Neuronal stem cell (in vitro differentiated cells): ENCODE measurements at regions not wholly inside any gene's neighbourhood (a gene's known extent, or its start where the extent isn't known, plus 50 kb on each side); places are given as distances from the start of the nearest gene placed in this dataset.

ENCODE experiments used
- DNase-seq: peaks from one replicate; pipeline ENCODE4 v3.0.0-alpha.2; 2013; ENCODE audit warnings: low spot score
- H2AFZ ChIP-seq: one replicate; pipeline ENCODE4 v1.6.1; 2013; ENCODE audit warnings: mild to moderate bottlenecking, low read length, inconsistent platforms
- H2AK5ac ChIP-seq: 2 replicates; pipeline ENCODE4 v1.6.1; 2013; ENCODE audit warnings: low read depth, mild to moderate bottlenecking, inconsistent platforms, low read length, moderate library complexity, mixed read lengths
- H2BK120ac ChIP-seq: 2 replicates; pipeline ENCODE4 v1.6.1; 2013; ENCODE audit warnings: low read depth, mild to moderate bottlenecking, inconsistent platforms, low read length, moderate library complexity, mixed read lengths
- H2BK12ac ChIP-seq: one replicate; pipeline ENCODE4 v1.6.1; 2013; ENCODE audit warnings: low read length, inconsistent platforms
- H2BK15ac ChIP-seq: 2 replicates; pipeline ENCODE4 v1.6.1; 2013; ENCODE audit warnings: mild to moderate bottlenecking, low read length, inconsistent platforms, mixed read lengths
- H2BK5ac ChIP-seq: one replicate; pipeline ENCODE4 v1.6.1; 2013; ENCODE audit warnings: inconsistent platforms, mild to moderate bottlenecking, low read length, moderate library complexity
- H3K14ac ChIP-seq: one replicate; pipeline ENCODE4 v1.6.1; 2013; ENCODE audit warnings: low read length, inconsistent platforms
- H3K18ac ChIP-seq: 2 replicates; pipeline ENCODE4 v1.6.1; 2013; ENCODE audit warnings: low read length, inconsistent platforms
- H3K23ac ChIP-seq: 2 replicates; pipeline ENCODE4 v1.6.1; 2013; ENCODE audit warnings: low read depth, mild to moderate bottlenecking, mixed read lengths, low read length, inconsistent platforms; ENCODE audit not compliant: poor library complexity
- H3K27ac ChIP-seq: replicated peaks from 3 replicates; pipeline ENCODE4 v1.5.1; 2013; ENCODE audit warnings: low read length, inconsistent platforms
- H3K27me3 ChIP-seq, 3 experiments: 2 replicates each; pipeline ENCODE4 v1.6.1; 2013; ENCODE audit warnings: low read length in 3 of 3, mild to moderate bottlenecking in 2 of 3, inconsistent platforms in 1 of 3, low read depth in 1 of 3, mixed read lengths in 1 of 3, moderate library complexity in 1 of 3; ENCODE audit not compliant: control insufficient read depth in 3 of 3, insufficient read depth in 3 of 3
- H3K36me3 ChIP-seq, 2 donors: replicated peaks in 1 of 2; 2 replicates each; pipeline ENCODE4 v1.6.1; 2013; ENCODE audit warnings: low read length in 2 of 2; ENCODE audit not compliant: control insufficient read depth in 2 of 2, insufficient read depth in 2 of 2
- H3K4ac ChIP-seq: 2 replicates; pipeline ENCODE4 v1.6.1; 2013; ENCODE audit warnings: inconsistent platforms, mild to moderate bottlenecking, low read length, moderate library complexity
- H3K4me1 ChIP-seq, 2 donors: 1 replicate in 1 of 2; 2 replicates in 1 of 2; pipeline ENCODE4 v1.6.1; 2013; ENCODE audit warnings: low read length in 2 of 2, low read depth in 1 of 2; ENCODE audit not compliant: control insufficient read depth in 2 of 2, insufficient read depth in 1 of 2
- H3K4me2 ChIP-seq: one replicate; pipeline ENCODE4 v1.6.1; 2013; ENCODE audit warnings: mild to moderate bottlenecking, low read length, inconsistent platforms; ENCODE audit not compliant: insufficient read depth, poor library complexity, severe bottlenecking
- H3K4me3 ChIP-seq, 2 donors: 2 replicates each; pipeline ENCODE4 v1.5.1; 2013; ENCODE audit warnings: low read length in 2 of 2, mild to moderate bottlenecking in 2 of 2, inconsistent platforms in 1 of 2, moderate library complexity in 1 of 2
- H3K79me1 ChIP-seq: one replicate; pipeline ENCODE4 v1.6.1; 2013; ENCODE audit warnings: low read depth, mild to moderate bottlenecking, inconsistent platforms, low read length, moderate library complexity
- H3K9ac ChIP-seq: one replicate; pipeline ENCODE4 v1.6.1; 2013; ENCODE audit warnings: mild to moderate bottlenecking, low read depth, low read length, inconsistent platforms; ENCODE audit not compliant: poor library complexity
- H3K9me3 ChIP-seq, 2 donors: replicated peaks in 1 of 2; 2 replicates each; pipeline versions ENCODE3 to v1.6.1; 2013; ENCODE audit warnings: low read length in 2 of 2, mild to moderate bottlenecking in 2 of 2, inconsistent platforms in 1 of 2, low read depth in 1 of 2, mixed read lengths in 1 of 2, moderate library complexity in 1 of 2; ENCODE audit not compliant: control insufficient read depth in 2 of 2, insufficient read depth in 1 of 2
- H4K8ac ChIP-seq: one replicate; pipeline ENCODE4 v1.6.1; 2013; ENCODE audit warnings: low read depth, mild to moderate bottlenecking, inconsistent platforms, low read length, moderate library complexity
- H4K91ac ChIP-seq: one replicate; pipeline ENCODE4 v1.6.1; 2013; ENCODE audit warnings: low read length, low read depth, mild to moderate bottlenecking, inconsistent platforms; ENCODE audit not compliant: poor library complexity
- WGBS, 2 donors: extraction: QIAGEN DNeasy Blood & Tissue Kit; methylation state at CpG; one replicate each; pipeline ENCODE4 v1.1.7; 2013; ENCODE audit warnings: missing lambda C conversion rate in 2 of 2, mixed read lengths in 1 of 2; ENCODE audit not compliant: insufficient read length in 2 of 2, insufficient replicate concordance in 1 of 2; ENCODE audit errors: extremely low coverage in 2 of 2; 5-methylcytosine and 5-hydroxymethylcytosine counted together

DNA sequence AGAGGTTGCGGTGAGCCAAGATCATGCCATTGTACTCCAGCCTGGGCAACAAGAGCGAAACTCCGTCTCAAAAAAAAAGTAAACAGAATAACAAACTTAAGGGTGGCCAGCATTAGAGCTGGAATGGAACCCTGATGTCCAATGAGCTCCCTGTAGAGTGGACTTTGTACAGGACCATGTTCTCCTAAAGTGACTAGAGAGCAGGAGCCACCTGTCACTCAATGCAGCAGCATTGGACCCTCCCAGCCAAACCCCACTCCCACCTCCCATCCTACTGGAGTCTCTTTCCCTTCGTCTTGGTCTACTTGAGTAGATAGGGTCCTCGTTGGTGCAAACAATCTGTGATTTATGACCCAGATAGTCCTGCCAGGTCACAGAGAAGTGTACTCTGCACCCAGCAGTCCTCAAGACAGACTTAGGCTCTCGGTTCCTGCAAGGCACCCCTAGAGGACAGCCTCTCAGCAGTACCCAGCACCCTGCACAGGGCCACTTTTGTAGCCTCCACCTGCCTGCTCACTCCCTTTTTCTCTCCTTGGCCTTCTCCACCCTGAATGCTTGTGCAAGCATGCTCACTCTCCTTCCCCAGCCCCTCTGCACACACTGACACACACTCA, 69.2 kb upstream of the ZNF281 start:
- WGBS, 2 donors = no CpG with 5 or more reads among the region's 6 CpGs
- peak overlapping the region; percentile 21 for H2BK120ac ChIP-seq
- no peak overlapping the region for H2BK12ac ChIP-seq
- H3K4me1 ChIP-seq = peaks cover 0 to 1% of the 10 kb centered on the region in 2 donors
- no peak overlapping the region for H3K4me3 ChIP-seq
- no peak overlapping the region for H2BK15ac ChIP-seq
- H3K4ac ChIP-seq = no peak overlapping the region
- no peak overlapping the region for H4K8ac ChIP-seq
- H3K36me3 ChIP-seq = no peaks in the 10 kb centered on the region
- H3K9me3 ChIP-seq = no peaks in the 10 kb centered on the region
- H3K18ac ChIP-seq = peak overlapping the region; percentile 53
- H3K79me1 ChIP-seq = no peaks in the 10 kb centered on the region
- peaks cover 0 to 7% (median 0%) of the 10 kb centered on the region in 3 experiments for H3K27me3 ChIP-seq
- no peak for DNase-seq
- H2BK5ac ChIP-seq = no peak overlapping the region
- H3K9ac ChIP-seq = peak overlapping the region; percentile 50
- H3K27ac ChIP-seq = no peak overlapping the region
- H4K91ac ChIP-seq = no peak overlapping the region
- no peak overlapping the region for H3K14ac ChIP-seq
- H3K23ac ChIP-seq = peak overlapping the region; percentile 0
- H2AFZ ChIP-seq = no peak overlapping the region
- H2AK5ac ChIP-seq = peak overlapping the region; percentile 85
- H3K4me2 ChIP-seq = no peak overlapping the region

DNA sequence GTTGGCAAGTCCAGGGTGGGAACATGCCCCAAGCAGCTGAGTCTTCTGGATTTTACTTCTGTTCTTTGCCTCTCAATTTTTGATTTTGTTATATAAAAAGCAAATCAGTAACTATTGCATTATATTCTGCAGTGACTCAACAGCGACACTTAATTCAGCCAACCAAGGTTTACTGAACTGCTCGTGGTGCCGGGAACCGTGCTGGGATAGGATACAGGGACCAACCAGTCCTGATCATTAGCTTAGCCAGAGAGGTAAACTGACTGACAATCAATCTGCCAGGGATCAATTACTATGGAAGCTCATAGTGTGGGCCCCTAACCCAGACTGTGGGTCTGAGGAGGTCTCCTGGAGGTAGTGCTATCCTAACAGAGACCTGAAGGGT, 68.4 kb upstream of the ZNF281 start:
- Histone ChIP-seq H3K9ac (no peak overlapping the region), H3K4ac (no peak overlapping the region), H3K4me1 (peaks cover 0 to 7% of the 10 kb centered on the region in 2 donors), H3K23ac (no peak overlapping the region), H3K27ac (no peak overlapping the region), H4K91ac (no peak overlapping the region), H3K79me1 (no peaks in the 10 kb centered on the region), H3K14ac (no peak overlapping the region), H3K4me3 (no peak overlapping the region), H2BK120ac (no peak overlapping the region), H3K36me3 (no peaks in the 10 kb centered on the region), H2BK12ac (no peak overlapping the region), H2BK15ac (no peak overlapping the region), H3K9me3 (no peaks in the 10 kb centered on the region), H3K27me3 (peaks cover 0 to 3% (median 0%) of the 10 kb centered on the region in 3 experiments), H4K8ac (no peak overlapping the region), H2AFZ (no peak overlapping the region), H3K18ac (no peak overlapping the region), H2BK5ac (no peak overlapping the region), H3K4me2 (no peak overlapping the region), H2AK5ac (no peak overlapping the region)
- no peak for DNase-seq
- WGBS, 2 donors = no CpG with 5 or more reads among the region's 4 CpGs

DNA sequence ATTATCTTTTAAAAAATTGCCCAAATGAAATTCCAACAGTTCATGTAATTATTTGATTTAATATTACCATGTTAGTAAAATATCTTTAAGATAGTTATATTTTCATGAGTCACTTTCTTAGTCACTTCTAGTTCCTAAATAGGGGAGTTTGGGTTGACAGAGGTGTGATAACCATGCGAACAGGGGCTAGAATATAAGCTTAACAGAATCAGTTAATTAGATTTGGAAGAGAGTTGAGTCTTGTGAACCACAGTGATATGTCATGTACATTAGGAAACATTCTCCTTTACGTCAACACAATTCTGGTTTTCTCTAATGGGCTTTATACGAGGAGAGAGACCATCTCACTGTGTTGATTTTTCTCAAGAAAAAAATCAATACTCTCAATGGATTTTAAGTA, 64.8 kb upstream of the ZNF281 start:
- Histone ChIP-seq H3K14ac (no peak overlapping the region), H3K4me2 (no peak overlapping the region), H3K4me1 (peaks cover 0 to 7% of the 10 kb centered on the region in 2 donors), H3K9ac (no peak overlapping the region), H2BK12ac (no peak overlapping the region), H4K91ac (no peak overlapping the region), H3K4me3 (no peak overlapping the region), H3K18ac (no peak overlapping the region), H2AFZ (no peak overlapping the region), H3K4ac (no peak overlapping the region), H3K27me3 (no peaks in the 10 kb centered on the region), H4K8ac (no peak overlapping the region), H3K36me3 (no peaks in the 10 kb centered on the region), H2BK120ac (no peak overlapping the region), H2AK5ac (no peak overlapping the region), H3K9me3 (no peaks in the 10 kb centered on the region), H3K79me1 (no peaks in the 10 kb centered on the region), H2BK5ac (no peak overlapping the region), H2BK15ac (no peak overlapping the region), H3K23ac (no peak overlapping the region), H3K27ac (no peak overlapping the region)
- no CpG with 5 or more reads among the region's 3 CpGs for WGBS, 2 donors
- DNase-seq = no peak

DNA sequence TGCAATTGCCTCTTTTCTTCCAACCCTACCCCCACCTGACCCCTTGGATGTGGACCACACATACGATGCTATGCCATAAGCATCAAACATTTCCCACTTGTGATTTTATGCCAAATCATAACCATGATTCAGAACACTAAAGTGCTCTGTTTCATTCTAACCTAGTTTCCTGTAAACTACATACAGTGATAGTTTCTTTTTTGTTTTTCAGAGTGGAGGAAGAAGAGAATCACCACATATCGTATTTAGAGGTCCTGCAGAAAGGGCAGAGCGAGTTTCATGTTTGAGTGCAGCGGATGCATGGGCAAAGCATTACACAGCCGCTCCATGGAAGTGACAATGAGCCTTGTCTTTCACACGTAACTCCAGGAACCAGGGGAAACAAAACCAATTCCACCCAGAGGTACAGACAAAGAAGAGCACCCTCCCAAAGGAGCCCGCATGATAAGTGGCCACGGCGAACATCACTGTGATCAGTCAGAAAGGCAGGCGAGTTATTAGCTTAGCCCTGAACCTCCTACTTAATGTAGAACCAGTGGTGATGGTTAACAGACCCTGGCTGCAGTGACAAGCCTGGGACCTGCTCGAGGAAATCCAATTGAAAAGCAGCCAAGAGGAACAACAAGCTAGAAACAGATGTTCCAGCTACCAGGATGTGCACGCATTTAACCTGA, 64.0 kb upstream of the ZNF281 start:
- no peak overlapping the region for H2AK5ac ChIP-seq
- no peak overlapping the region for H2BK12ac ChIP-seq
- peaks cover 0 to 7% of the 10 kb centered on the region in 2 donors for H3K4me1 ChIP-seq
- no peaks in the 10 kb centered on the region for H3K79me1 ChIP-seq
- peak overlapping the region; percentile 63 for H2AFZ ChIP-seq
- H4K8ac ChIP-seq = no peak overlapping the region
- no peak overlapping the region for H3K4ac ChIP-seq
- DNase-seq = no peak
- no peaks in the 10 kb centered on the region for H3K36me3 ChIP-seq
- H3K18ac ChIP-seq = no peak overlapping the region
- no peak overlapping the region for H3K27ac ChIP-seq
- no peaks in the 10 kb centered on the region for H3K27me3 ChIP-seq
- H3K14ac ChIP-seq = no peak overlapping the region
- WGBS, 2 donors = no CpG with 5 or more reads among the region's 12 CpGs
- no peak overlapping the region for H3K4me2 ChIP-seq
- no peak overlapping the region for H3K9ac ChIP-seq
- H3K9me3 ChIP-seq = no peaks in the 10 kb centered on the region
- H2BK15ac ChIP-seq = no peak overlapping the region
- H3K23ac ChIP-seq = no peak overlapping the region
- no peak overlapping the region for H4K91ac ChIP-seq
- no peak overlapping the region for H2BK120ac ChIP-seq
- no peak overlapping the region for H2BK5ac ChIP-seq
- no peak overlapping the region for H3K4me3 ChIP-seq
